ENCODE measurements at regions not wholly inside any gene's neighbourhood (a gene's known extent, or its start where the extent isn't known, plus 50 kb on each side); places are given as distances from the start of the nearest gene placed in this dataset.
A peak's percentile ranks its signal among the peaks of the same experiment; 100 is the strongest.

- no peaks in the 10 kb centered on the region for H3K9me2 ChIP-seq
- ChIA-PET CTCF (no interaction called here), POLR2A (no interaction called here)
- H4K20me1 ChIP-seq (ENCODE audit: insufficient read depth) = no peaks in the 10 kb centered on the region
- no peaks in the 10 kb centered on the region for H3K9me3 ChIP-seq
- no peak overlapping the region for H3K4me2 ChIP-seq
- TF ChIP-seq RFX5 (IDR thresholded peaks at IDR 0.05; ENCODE audit: low read length) = no peak
- no peak for TF ChIP-seq EZH2phosphoT487 (IDR thresholded peaks at IDR 0.05; ENCODE audit: borderline replicate concordance, low read depth)
- TF ChIP-seq MEF2A (IDR thresholded peaks at IDR 0.05; ENCODE audit: borderline replicate concordance, low read depth) = no peak
- TF ChIP-seq, protein P1, sequence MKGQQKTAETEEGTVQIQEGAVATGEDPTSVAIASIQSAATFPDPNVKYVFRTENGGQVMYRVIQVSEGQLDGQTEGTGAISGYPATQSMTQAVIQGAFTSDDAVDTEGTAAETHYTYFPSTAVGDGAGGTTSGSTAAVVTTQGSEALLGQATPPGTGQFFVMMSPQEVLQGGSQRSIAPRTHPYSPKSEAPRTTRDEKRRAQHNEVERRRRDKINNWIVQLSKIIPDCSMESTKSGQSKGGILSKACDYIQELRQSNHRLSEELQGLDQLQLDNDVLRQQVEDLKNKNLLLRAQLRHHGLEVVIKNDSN (IDR thresholded peaks at IDR 0.05; ENCODE audit: borderline replicate concordance, low read depth) = 0 out of 2 replicates have a peak, but pooled peaks have one; percentile 15
- peaks cover 6% of the 10 kb centered on the region; the same call in 1 of the 2 replicates for H3K27me3 ChIP-seq (ENCODE audit: insufficient read depth)
- DNase-seq = no peak
- H2AFZ ChIP-seq (ENCODE audit: low read depth) = no peak overlapping the region
- H3K27ac ChIP-seq (ENCODE audit: low read depth in 2 of 2, low read length in 1 of 2) = no peak overlapping the region; a peak in 1 of 4 replicates
- no peak overlapping the region for H3K4me3 ChIP-seq (ENCODE audit: low read depth in 2 of 2, low read length in 1 of 2)
- H3F3A ChIP-seq (replicated peaks; ENCODE audit: insufficient read depth) = no peaks in the 10 kb centered on the region
- H3K79me2 ChIP-seq (ENCODE audit: insufficient read depth) = no peaks in the 10 kb centered on the region
- no peak overlapping the region for H3K9ac ChIP-seq
- 19% methylated on average over 5 of the region's 5 CpGs for WGBS (ENCODE audit: low lambda C conversion rate)
- no peaks in the 10 kb centered on the region for H3K36me3 ChIP-seq (replicated peaks in 1 of 2; ENCODE audit: control insufficient read depth in 1 of 2, insufficient read depth in 2 of 2, low read length in 1 of 2)
- H3K4me1 ChIP-seq (ENCODE audit: control insufficient read depth in 1 of 2, insufficient read depth in 2 of 2, low read depth in 1 of 2, low read length in 1 of 2) = peaks cover 2 to 7% of the 10 kb centered on the region in 2 experiments; a peak in 2 of 4 replicates
Measured at GRCh38 chrX:40465735-40466551, 114.8 kb upstream of the ATP6AP2 start.

- Histone ChIP-seq H3K9me3 (no peaks in the 10 kb centered on the region), H3K4me2 (no peak overlapping the region), H3K27ac (ENCODE audit: low read depth in 2 of 2, low read length in 1 of 2) (no peak overlapping the region), H3K36me3 (replicated peaks in 1 of 2; ENCODE audit: control insufficient read depth in 1 of 2, insufficient read depth in 2 of 2, low read length in 1 of 2) (no peaks in the 10 kb centered on the region), H3K4me1 (ENCODE audit: control insufficient read depth in 1 of 2, insufficient read depth in 2 of 2, low read depth in 1 of 2, low read length in 1 of 2) (peaks cover 0 to 2% of the 10 kb centered on the region in 2 experiments; a peak in 2 of 4 replicates), H2AFZ (ENCODE audit: low read depth) (no peak overlapping the region), H3F3A (replicated peaks; ENCODE audit: insufficient read depth) (no peaks in the 10 kb centered on the region), H3K79me2 (ENCODE audit: insufficient read depth) (no peaks in the 10 kb centered on the region), H3K4me3 (ENCODE audit: low read depth in 2 of 2, low read length in 1 of 2) (no peak overlapping the region), H3K27me3 (ENCODE audit: insufficient read depth) (peaks cover 21% of the 10 kb centered on the region; the same call in 1 of the 2 replicates), H3K9ac (no peak overlapping the region), H3K9me2 (no peaks in the 10 kb centered on the region), H4K20me1 (ENCODE audit: insufficient read depth) (no peaks in the 10 kb centered on the region)
- TF ChIP-seq, protein P2, sequence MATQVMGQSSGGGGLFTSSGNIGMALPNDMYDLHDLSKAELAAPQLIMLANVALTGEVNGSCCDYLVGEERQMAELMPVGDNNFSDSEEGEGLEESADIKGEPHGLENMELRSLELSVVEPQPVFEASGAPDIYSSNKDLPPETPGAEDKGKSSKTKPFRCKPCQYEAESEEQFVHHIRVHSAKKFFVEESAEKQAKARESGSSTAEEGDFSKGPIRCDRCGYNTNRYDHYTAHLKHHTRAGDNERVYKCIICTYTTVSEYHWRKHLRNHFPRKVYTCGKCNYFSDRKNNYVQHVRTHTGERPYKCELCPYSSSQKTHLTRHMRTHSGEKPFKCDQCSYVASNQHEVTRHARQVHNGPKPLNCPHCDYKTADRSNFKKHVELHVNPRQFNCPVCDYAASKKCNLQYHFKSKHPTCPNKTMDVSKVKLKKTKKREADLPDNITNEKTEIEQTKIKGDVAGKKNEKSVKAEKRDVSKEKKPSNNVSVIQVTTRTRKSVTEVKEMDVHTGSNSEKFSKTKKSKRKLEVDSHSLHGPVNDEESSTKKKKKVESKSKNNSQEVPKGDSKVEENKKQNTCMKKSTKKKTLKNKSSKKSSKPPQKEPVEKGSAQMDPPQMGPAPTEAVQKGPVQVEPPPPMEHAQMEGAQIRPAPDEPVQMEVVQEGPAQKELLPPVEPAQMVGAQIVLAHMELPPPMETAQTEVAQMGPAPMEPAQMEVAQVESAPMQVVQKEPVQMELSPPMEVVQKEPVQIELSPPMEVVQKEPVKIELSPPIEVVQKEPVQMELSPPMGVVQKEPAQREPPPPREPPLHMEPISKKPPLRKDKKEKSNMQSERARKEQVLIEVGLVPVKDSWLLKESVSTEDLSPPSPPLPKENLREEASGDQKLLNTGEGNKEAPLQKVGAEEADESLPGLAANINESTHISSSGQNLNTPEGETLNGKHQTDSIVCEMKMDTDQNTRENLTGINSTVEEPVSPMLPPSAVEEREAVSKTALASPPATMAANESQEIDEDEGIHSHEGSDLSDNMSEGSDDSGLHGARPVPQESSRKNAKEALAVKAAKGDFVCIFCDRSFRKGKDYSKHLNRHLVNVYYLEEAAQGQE (IDR thresholded peaks at IDR 0.05; ENCODE audit: low read depth, low read length) = no peak
- TF ChIP-seq RAD21 (IDR thresholded peaks at IDR 0.05; ENCODE audit: low read length) (no peak), SMC3 (IDR thresholded peaks at IDR 0.05; ENCODE audit: low read depth, low read length) (no peak), FOXJ3 (CRISPR knock-in tag; IDR thresholded peaks at IDR 0.05) (no peak), ZBTB33 (IDR thresholded peaks at IDR 0.05; ENCODE audit: borderline replicate concordance, low read depth) (no peak), NRF1 (IDR thresholded peaks at IDR 0.05; ENCODE audit: low read depth, low read length) (no peak), PBX3 (IDR thresholded peaks at IDR 0.05) (no peak), ELF1 (IDR thresholded peaks at IDR 0.05) (no peak), IRF3 (IDR thresholded peaks at IDR 0.05; ENCODE audit: low read depth, low read length) (no peak), TEAD4 (IDR thresholded peaks at IDR 0.05; ENCODE audit: borderline replicate concordance, insufficient read depth) (no peak), NFIC (IDR thresholded peaks at IDR 0.05; ENCODE audit: borderline replicate concordance) (no peak)
- TF ChIP-seq, protein P1 (IDR thresholded peaks at IDR 0.05; ENCODE audit: borderline replicate concordance, low read depth) = no peak
- POLR2A ChIA-PET = no interaction called here
- 39% methylated on average over 4 of the region's 4 CpGs for WGBS (ENCODE audit: low lambda C conversion rate)
- DNase-seq = no peak
- CTCF ChIA-PET = no interaction called here
Measured at GRCh38 chrX:40462795-40463194, 118.0 kb upstream of the ATP6AP2 start.

Measured in SK-N-SH (cell line).